Endothelial cell of umbilical vein (primary cell): ENCODE measurements at regions not wholly inside any gene's neighbourhood (a gene's known extent, or its start where the extent isn't known, plus 50 kb on each side); places are given as distances from the start of the nearest gene placed in this dataset.

Experiments
- EZH2 ChIP-seq: IDR thresholded peaks from 2 replicates; pipeline ENCODE4 v1.6.1; 2012; ENCODE audit warnings: borderline replicate concordance, low read depth, mild to moderate bottlenecking, moderate library complexity, low read length, inconsistent platforms; ENCODE audit not compliant: severe bottlenecking
- POLR2A ChIP-seq: IDR thresholded peaks from 2 replicates; pipeline ENCODE4 v1.6.1; 2012; ENCODE audit warnings: low read depth, mild to moderate bottlenecking, control low read depth, low read length
- POLR2AphosphoS5 ChIP-seq: IDR thresholded peaks from 2 replicates; pipeline ENCODE4 v1.6.1; 2012; ENCODE audit warnings: low read depth, mild to moderate bottlenecking, control low read depth, low read length, moderate library complexity; ENCODE audit not compliant: insufficient read depth
- TF ChIP-seq, protein P1 (sequence below), 2 donors: IDR thresholded peaks; 1 replicate in 1 of 2; 2 replicates in 1 of 2; pipeline ENCODE4 v1.5.1; 2011; ENCODE audit warnings: low read length in 2 of 2, mild to moderate bottlenecking in 2 of 2, moderate library complexity in 2 of 2, control low read depth in 1 of 2, inconsistent platforms in 1 of 2, low read depth in 1 of 2; ENCODE audit not compliant: insufficient read depth in 1 of 2; ENCODE audit errors: extremely low read depth in 1 of 2

DNA sequence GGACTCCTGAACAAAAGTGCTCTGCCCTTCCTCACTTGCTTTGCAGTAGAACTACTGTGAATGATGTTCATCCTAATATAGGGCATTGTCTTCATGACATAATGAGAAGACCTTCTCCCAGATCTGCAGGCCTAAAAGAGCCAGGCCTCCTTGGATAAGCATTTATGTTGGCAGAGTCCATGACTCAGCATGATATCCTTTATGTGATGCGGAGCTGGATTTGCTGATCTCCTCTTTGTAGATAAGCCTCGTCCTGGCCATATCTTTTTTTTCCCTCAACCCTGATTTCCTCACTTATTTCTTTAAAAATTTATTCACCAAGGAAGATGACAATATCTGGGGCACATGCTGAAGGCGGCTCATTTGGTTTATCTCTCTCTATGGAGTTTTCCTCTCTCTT lies 62.4 kb upstream of the TAS2R1 start:
- TF ChIP-seq POLR2A (no peak), EZH2 (no peak), POLR2AphosphoS5 (no peak)
- TF ChIP-seq, protein P1, sequence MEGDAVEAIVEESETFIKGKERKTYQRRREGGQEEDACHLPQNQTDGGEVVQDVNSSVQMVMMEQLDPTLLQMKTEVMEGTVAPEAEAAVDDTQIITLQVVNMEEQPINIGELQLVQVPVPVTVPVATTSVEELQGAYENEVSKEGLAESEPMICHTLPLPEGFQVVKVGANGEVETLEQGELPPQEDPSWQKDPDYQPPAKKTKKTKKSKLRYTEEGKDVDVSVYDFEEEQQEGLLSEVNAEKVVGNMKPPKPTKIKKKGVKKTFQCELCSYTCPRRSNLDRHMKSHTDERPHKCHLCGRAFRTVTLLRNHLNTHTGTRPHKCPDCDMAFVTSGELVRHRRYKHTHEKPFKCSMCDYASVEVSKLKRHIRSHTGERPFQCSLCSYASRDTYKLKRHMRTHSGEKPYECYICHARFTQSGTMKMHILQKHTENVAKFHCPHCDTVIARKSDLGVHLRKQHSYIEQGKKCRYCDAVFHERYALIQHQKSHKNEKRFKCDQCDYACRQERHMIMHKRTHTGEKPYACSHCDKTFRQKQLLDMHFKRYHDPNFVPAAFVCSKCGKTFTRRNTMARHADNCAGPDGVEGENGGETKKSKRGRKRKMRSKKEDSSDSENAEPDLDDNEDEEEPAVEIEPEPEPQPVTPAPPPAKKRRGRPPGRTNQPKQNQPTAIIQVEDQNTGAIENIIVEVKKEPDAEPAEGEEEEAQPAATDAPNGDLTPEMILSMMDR (IDR thresholded peaks at IDR 0.05; ENCODE audit: extremely low read depth in 1 of 2, insufficient read depth in 1 of 2, low read depth in 1 of 2, low read length in 2 of 2), result no peak
